ENCODE measurements at regions not wholly inside any gene's neighbourhood (a gene's known extent, or its start where the extent isn't known, plus 50 kb on each side); places are given as distances from the start of the nearest gene placed in this dataset.

DNA sequence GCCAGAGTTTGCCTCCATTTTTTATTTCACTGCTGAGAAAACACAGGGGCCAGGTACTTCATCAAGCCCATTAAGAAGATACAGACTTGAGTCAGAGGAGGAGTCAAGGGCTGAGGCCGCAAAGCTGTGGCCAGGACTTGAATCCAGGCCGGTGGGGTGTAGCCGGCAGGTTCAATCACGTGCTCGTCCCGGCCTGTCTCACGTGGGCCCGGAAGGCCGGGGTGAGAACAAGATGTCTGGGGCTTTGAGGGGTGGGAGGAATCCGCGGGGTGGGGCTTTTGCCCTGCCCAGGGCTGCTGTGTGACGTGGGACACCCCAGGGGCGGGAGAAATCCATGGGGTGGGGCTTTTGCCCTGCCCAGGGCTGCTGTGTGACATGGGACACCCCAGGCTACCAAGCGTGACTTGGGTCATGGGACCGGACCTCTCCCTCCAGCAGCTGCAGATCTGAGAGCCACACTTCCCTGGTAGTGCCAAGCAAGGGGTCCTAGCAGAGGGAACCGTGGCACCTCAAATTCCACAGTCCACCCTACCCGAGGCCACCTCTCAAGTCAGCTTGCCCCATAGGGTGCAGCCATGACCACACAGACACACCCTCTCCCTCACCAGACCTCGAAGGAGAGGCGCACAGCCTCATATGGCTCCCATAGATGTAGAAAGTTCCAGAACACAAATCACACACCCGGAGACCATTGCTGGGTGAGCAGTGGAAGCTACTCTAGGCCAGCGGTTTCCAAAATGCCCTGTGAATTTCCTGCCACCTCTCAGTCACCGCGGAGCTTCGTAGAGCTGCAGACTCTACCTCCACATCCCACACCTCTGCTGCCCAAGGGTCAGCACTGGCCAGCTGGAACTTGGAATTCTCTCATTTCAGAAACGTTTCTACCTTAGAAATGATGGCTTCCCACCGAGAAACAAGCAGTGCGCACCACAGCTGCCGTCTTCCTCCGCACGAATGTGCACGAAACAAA, 156.1 kb downstream of the DLL1 start:
- no peak for DNase-seq

DNA sequence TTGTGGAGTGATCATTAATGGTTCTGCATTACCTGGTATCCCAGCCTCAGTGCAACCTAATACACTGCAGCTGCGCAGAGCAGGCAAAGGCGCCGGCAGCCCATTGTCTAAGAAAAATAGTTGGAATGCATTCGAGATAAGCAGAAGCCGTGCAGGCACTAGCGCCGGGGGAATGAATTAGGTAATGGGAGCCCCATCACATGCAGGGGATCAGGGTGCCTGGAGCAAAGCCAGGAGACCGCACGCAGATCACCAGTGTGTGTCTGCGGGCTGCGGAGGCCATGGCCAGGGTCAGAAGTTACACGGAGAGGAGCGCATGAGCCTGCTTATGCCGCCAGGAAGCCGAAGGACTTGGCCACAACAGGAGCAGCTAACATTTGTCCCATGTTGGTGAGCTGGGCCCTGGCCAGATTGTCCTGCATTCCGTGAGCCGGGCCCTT, 156.8 kb downstream of the DLL1 start:
- DNase-seq = no peak

DNA sequence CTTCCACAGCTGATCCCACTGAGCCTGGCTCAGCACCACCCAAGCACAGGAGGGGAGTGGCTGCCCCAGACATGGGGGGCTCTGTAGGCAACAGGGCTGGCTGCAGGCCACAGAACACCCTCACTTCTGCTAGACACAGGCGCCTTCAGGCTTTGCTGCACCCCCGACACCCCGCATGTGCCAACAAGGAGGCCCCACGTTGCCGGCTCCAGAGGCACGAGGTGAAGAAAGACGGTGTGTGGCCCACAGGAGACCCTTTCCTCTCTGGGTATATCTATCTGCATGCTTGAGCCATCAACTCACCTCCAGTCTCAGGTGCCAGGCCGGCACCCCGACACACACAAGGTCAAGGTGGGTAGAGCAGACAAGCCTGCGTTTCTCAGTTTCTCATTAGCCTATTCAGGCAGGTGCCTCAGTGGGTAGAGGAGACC, 158.3 kb downstream of the DLL1 start:
- no peak for DNase-seq

DNA sequence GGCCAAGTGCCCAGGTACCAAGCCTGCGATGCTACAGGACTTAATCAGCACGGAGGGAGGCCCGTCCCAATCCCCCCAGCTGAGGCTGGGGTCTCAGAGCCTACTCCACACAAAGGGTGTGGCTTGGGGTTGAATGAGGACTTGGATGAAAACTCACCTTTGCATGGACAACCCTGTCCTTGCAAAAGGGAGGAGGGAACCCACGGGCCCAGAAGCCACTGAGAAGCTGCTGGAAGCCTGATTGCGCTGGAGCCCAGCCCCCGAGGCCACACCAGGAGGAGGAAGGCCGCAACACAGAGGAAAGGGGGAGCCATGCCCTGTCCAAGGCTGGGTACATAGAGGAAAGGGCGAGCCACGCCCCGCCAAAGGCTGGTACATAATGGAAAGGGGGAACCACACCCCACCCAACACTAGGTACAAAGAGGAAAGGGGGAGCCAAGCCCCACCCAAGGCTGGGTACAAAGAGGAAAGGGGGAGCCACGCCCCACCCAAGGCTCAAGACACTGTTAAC, 158.8 kb downstream of the DLL1 start:
- no peak for DNase-seq

DNA sequence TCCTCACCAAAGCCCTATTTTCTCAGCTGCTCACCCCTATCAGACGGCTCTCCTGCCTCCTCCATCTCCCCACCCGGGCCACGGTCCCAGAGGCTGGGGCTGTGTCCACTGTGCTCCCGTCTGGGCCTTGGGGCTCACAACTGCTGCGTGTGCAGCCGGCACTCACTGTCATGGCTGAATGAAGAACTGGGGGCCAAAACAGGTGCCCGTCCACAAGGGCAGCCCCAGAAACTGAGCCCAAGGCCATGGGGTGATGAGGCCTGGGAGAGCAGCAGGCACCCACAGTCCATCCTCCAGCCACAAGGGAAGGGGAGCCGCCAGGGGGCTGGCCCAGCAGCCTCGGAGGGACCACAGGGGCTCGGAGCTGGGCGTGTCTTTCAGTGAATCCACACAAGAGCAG, 159.5 kb downstream of the DLL1 start:
- no peak for DNase-seq

DNA sequence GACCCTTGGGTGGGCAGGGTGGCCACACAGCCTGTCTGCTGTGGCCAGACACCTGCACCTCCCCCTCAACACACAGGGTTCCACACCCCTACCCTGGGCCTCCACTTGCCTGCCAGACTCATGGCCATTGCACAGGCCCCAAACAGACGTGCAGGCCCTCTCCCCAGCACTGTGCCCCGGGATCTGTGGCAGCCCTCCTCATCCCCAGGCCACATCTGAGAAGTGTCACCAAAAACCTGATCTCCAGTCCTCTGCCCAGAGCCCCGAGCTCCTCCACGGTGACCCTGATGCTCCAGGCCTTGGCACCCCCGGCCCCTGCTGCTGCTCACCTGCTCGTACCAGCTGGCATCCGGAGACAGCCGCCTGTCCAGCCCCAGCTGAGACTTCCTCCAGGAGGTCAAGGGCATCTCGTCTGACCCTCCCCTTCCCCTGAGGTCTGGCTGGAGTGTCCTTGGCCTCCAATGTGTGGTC, 160.1 kb downstream of the DLL1 start:
- DNase-seq = no peak

DNA sequence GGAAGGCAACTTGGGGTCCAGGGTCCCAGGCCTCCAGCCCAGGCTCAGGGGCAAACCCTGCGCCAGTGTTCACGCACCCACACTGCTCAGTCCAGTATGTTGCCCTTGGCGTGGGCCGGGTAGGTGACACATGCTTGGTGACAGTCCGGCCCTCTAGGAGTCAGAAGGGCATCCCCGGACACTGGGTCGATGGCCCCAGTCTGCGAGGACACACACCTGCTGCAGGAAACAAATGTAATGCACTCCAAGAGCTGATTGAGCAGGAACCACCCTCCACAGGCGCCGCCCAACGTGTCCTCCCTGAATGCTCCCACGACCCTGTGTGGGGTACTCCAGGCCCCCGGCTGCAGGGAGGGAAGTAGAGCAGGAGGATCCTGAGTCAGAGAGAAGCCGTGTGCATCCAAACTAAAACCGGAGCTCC, 160.7 kb downstream of the DLL1 start:
- no peak for DNase-seq

DNA sequence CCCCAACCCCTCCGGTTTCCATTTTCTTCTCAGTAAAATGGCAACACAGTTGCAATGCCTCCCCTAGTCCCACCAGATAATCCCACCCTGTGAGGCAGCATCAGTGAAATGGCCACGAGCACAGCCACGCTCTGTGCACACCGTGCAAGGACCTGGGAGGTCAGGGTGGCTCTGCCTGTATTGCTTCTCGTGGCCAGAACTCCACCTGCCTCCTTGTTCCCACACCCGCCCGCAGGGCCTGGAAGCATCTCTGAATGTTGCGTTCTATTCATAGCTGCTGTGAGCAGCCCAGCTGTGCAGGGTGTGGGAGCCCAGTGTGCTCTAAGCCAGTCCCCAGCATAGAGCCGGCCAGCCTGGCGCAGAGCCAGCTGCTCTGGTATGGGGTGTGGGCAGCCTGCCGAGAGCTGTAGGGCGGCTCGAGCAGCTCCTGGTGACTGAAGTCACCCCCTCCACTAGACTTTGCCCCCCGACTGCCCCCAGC, 161.1 kb downstream of the DLL1 start:
- DNase-seq = no peak

DNA sequence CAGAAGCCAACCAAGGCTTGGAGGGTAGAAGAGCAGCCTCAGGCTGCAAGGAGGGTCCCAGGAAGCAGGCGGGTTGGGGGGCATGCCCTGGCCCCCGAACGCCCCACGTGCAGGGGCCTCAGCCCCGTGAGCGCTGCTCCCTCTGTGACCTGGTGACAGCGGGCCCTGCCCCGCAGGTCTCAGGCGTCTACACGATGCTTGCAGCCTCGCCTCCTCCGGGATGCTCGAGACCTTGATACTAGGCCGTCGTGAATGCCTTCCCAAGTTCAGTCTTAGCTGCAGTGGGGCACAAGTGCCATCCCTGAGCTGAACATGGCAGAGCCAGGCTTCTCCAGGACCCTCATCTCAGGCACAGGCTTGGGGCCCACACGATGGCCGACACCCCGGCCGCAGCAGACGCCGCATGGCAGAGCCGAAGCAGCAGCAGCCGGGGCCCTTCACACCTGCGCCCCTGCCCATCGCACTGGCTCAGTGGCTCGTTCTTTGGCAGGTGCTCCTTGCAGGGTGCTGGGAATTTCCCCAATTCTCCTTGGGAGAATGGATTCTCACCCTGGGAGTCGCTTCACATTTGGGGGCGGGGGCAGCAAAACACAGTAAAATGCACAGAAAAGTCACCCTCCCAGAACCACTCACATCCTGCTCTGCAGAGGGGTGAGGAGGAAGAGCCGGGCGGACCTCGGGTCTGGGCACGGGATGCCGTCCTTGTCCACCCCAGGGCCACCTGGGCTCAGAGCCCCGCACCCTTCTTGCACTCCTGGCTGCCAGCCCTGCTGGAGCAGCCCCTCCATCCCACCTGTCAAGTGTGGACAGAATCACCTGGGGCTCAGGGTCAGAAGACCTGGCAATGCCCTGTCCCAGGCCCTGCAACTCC, 161.8 kb downstream of the DLL1 start:
- no peak for DNase-seq

DNA sequence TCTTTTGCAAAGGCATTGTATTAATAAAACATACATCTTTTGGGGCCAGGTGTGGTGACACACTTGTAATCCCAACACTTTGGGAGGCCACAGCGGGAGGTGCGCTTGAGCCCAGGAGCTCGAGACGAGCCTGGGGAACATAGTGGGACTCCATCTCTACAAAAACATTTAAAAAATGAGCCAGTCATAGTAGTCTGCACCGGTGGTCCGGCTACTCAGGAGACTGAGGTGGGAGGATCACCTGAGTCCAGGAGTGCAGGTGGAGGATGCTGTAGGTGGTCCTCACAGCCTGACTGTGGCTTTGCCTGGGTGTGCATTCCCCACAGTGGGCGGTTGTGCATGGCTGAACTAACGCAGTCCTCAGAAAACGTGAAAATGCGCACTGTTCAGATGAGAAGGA, 162.5 kb downstream of the DLL1 start:
- DNase-seq = no peak

DNA sequence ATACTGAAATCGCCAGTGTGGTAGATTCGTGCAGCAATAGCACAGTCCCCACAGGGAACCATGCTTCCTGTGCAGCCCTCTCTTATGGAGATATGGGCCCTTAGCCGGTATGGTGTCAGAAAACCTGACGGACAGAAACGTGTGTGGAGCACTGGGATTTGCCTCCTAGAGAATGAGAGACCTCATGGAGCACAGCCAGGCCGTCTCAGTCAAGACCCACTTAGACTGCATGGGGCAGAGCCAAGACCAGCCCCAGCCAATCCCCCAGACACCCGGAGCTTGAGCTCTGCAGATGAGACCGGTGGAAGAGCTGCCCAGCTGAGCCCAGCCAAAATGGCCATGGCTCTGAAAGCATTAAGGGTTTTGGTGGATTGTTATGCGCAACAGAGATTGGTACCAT, 163.7 kb downstream of the DLL1 start:
- no peak for DNase-seq

DNA sequence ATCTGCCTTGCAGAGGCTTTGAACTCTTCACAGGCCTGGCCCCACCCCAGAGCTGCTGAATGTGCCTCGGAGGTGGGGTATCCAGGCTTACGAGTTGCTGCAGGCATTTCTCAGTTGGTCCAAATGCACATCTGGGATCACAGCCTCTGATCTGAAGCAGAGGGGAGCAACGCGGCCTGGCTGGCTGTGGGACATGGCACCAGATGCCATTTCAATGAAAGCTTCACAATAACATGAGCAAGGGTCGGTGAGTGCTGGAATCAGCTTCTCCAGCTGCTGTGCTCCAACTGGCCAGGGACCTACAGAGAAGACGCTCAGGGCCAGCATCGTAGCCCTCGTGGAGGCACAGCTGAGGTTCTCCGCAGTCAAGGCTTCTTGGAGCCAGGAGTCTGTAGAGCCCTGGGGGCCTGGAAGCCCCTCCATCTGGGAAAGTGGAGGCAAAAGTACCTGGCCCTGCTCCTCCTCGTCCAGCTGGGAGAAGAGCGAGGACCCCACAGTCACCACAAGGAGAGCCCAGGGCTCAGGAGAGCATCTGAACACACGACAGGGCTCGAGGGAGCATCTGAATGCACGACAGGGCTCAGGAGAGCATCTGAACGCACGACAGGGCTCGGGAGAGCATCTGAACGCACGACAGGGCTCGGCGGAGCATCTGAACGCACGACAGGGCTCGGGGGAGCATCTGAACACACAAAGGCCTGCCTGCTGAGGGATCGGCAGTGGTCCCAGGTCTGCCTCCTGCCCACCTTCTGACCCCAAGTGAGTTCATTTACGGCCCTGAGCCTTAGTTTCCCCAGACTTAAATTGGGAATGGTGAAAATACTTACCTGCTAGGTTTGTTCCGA, 165.2 kb downstream of the DLL1 start:
- no peak for DNase-seq

DNA sequence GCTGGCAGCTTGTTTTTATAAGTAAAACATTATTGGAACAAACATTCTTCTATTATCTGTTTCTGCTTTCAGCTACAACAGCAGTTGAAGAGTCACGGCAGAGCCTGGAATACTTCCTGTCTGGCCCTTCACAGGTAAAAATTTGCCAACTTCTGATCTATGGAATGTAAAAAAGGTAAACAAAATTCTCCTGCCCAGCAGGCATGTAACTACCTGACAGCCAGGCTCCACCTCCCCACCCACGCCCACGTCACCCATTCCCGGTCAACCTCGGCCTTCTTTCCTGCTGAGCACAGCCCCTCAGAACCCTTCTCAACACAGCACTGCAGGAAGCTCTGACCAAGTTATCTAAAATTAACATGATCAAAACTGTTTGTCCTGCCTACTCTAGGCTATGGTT, 166.0 kb downstream of the DLL1 start:
- DNase-seq = no peak

DNA sequence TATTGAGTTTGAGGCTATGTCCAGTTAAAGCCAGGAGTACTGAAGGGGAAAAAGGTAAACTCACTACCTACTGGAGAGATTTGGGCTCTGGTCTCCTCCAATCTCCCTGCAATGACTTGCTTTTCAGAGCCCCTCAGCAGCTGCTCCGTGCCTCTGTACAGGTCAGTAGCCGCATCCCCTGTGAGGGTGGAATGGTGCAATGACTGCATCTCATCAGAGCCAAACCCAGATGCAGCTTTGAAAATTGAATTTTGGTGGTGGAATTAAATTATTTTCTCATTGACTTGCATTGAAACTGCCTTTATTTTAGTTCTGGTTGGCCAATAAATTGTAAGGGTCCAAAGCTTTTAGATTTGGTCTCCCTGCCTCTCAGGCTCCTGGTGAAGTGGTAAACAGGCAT, 166.7 kb downstream of the DLL1 start:
- DNase-seq = no peak

DNA sequence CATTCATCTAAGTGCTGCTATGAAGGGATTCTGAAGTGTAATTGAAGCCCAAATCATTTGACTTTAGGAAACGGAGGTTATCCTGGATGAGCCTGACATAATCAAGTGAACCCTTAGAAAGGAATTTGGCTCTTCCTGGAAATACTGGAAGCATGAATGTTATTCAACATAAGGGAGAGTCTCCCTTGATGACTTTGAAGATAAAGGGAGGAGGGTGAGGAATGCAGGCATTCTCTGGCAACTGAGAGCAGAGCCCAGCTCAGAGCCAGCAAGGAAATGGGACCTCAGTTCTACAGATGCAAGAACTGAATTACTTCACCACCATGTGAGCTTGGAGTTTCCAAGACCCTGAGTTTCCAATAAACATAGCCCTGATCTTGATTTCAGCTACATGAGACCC, 168.2 kb downstream of the DLL1 start:
- no peak for DNase-seq

DNA sequence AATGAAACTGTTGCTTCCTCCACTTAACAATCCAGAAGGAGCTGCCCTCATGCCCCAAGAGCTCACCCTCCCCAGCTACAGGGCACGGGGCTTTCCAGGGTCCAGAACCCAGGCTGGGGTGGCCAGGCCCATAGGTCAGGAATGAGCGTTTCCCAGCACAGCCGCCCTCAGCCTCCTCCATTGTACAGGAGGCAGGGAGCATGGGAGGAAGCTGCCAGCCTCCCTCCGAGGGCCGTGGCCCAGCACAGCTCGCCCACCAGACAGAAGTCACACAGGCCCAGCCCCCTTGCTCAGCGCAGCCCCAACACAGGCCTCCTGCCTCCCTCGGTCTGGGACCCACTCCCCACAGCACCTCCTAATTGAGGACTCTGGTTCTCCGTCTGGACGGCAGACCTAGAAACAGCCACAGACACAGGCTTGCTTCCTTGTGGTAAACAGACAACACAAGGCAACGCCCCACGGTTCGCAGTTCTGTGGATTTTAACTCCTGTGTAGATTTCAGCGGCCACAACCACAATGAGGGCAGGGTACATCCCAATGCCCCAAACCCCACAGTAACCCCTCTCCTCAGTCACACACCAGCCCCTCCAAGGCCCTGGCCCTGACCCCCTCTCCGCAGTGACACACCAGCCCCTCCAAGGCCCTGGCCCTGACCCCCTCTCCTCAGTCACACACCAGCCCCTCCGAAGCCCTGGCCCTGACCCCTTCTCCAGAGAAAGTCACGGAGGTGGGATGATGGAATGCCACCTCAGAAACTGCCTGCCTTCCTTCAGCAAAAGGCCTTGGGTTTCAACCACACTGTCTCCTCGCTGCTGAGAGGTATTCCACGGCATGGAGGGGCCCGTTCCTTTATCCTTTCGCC, 173.5 kb downstream of the DLL1 start:
- DNase-seq = no peak

DNA sequence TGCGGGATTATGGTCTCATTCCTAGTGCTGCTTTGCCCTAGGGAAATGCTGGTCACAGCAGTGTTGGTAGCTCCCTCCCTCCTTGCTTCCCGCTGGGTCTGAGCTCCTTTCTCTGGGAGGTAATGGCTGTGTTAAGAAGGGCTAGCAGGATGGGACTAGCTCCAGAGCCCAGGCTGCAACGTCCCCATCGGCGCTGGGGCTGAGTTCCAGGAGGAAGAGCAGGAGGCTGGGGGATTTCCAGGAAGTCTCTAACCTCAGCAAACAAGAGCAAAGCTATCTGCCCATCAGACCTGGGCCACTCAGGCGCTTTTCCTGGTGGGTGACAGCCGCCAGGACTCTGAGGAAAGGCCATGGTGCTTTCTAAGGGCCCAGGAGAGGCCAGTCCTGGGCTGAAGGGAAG, 174.2 kb downstream of the DLL1 start:
- DNase-seq = no peak

DNA sequence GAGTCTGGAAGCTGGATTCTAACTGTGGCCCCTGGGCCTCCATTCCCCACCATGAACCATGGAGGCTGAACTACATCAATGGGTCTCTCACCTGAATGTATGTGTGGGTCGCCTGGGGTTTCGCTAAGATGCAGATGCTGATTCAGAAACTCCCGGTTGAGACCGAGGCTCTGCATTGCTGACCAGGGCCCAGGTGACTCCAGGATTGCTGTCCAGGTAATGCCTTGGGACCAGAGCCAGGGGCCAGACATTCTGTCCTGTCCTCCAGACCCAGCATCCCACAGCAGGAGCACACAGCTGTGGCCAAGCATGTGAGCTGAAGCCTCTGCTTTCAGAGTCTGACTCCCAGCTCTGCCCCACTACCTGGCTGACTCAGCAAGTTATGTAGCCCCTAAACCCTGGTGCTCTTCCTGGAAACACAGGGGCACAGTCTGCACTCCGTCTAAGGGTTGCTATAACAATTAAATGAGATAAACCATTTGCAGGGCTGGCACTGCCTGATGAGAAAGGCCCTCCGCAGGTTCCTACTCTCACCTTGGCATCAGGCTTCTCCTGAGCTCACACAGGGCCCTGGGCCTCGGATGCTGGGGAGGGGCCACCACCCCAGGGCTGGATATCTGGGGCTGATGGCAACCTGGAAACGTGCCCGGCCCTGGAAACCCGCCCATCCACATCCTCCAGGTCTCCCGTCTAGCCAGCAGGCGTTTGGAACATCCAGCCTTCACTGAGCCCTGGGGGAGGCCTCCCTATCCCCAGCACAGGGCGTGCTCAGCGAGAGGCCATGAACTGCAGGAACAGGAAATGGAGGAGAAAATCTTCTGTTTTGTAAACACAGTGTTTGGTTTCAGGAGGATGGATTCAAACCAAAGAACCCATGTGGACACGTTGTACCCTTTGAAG, 175.7 kb downstream of the DLL1 start:
- no peak for DNase-seq

DNA sequence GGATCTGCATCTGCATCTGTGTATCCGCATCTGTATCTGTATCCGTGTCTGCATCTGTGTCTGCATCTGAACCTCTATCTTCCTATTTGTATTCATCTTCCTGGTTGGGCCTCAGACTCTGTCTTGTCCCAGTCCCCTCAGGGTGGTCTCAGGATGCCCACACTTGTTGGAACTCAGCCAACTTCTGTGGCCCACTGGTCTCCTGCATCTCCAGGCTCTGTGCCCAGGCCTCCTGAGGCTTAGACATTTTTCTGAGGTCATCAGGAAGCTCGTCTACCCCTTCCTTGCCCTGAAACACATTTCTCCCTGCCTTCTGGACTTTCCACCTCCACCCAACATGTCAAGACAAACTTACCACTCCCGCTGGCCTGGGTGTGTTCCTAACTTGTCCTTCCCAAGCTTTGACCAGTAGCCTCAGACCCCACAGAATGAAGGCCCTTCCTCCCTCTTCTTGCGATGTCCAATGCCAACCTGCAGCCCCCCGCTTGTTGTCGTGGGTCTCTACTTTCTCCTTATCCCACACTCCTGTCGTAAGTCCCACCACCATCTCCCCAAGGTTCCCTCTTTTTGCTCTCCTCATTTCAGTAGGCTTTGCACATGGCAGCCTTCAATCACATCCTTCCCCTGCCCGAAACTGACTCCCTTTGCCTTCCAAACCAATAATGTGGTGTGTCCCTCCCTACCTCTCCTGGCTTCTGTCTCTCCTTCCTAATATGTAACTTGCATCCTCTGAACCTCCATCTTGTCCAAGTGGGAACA, 176.5 kb downstream of the DLL1 start:
- no peak for DNase-seq
